ENCODE measurements at regions not wholly inside any gene's neighbourhood (a gene's known extent, or its start where the extent isn't known, plus 50 kb on each side); places are given as distances from the start of the nearest gene placed in this dataset.
"Not testable (repeated sequence)": the region's sequence is repeated elsewhere in the genome, so short reads cannot be mapped to it uniquely, and the experiment has no call there.

GRCh38 chrX:75593186-75593585 is 70.3 kb upstream of the ZDHHC15 start:
- TF ChIP-seq, protein P1, sequence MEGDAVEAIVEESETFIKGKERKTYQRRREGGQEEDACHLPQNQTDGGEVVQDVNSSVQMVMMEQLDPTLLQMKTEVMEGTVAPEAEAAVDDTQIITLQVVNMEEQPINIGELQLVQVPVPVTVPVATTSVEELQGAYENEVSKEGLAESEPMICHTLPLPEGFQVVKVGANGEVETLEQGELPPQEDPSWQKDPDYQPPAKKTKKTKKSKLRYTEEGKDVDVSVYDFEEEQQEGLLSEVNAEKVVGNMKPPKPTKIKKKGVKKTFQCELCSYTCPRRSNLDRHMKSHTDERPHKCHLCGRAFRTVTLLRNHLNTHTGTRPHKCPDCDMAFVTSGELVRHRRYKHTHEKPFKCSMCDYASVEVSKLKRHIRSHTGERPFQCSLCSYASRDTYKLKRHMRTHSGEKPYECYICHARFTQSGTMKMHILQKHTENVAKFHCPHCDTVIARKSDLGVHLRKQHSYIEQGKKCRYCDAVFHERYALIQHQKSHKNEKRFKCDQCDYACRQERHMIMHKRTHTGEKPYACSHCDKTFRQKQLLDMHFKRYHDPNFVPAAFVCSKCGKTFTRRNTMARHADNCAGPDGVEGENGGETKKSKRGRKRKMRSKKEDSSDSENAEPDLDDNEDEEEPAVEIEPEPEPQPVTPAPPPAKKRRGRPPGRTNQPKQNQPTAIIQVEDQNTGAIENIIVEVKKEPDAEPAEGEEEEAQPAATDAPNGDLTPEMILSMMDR (conservative IDR thresholded peaks at IDR 0.05) = not testable (repeated sequence)
- TF ChIP-seq EZH2 (IDR thresholded peaks at IDR 0.05; ENCODE audit: low read depth) = not testable (repeated sequence)

Data from PC-9 (cell line).